ENCODE measurements at regions not wholly inside any gene's neighbourhood (a gene's known extent, or its start where the extent isn't known, plus 50 kb on each side); places are given as distances from the start of the nearest gene placed in this dataset.
"Not testable (repeated sequence)": the region's sequence is repeated elsewhere in the genome, so short reads cannot be mapped to it uniquely, and the experiment has no call there.

DNA sequence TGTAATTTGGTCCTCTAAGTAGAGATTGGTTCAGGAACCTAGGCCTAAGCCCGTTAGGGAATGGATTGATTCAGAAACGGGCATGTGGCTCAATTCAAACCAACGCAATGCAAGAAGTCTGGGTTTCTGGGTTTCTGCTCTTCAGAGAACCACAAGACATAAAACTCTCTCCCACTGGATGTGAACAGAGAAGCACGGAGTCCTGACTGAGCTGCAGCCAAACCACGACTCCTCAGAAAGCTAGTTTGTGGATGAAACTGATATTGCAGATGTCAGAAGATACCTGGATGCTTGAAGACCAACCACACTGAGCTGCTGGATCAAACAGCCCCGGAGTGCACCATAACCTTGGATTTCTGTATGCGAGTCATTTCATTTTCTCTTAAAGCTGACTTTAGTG is 50.0 kb downstream of the SOD2 start:
- DNase-seq: no peak
- CTCF ChIA-PET: interaction anchor here (1.0 to 3.4 kb wide), 2 partner anchors 12 to 469 kb away, joined by 3 to 13 read pairs; no protein-coding TSS in a partner anchor
- POLR2A ChIA-PET: no interaction called here
- Mint-ChIP-seq H3K36me3 (peaks cover 4% of the 10 kb centered on the region), H3K27ac (no peak overlapping the region), H3K4me3 (no peak overlapping the region), H3K4me1 (ENCODE audit: low read depth) (peaks cover 2% of the 10 kb centered on the region), H3K27me3 (no peaks in the 10 kb centered on the region), H3K9me3 (peaks cover 6% of the 10 kb centered on the region)
- intact Hi-C loops (cut with micrococcal nuclease): no loop called here

DNA sequence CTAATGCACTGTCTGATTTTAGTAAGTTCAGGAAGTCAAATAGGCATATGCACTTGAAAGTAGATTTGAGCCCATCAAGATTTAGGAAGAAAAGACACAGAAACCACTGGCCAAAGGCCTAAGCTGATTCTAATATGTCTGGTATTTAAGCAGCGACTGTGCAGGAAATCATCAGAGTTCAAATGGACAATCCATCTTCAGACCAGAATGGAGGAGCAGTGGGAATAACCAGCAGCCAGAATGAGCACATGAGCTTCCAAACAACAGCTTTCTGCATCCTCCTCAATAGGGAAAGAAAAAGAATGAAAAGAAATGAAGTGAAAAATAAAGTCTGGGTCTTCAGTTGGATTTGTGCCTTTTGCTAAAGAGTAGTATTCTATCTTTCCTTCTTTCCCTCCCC is 50.6 kb downstream of the SOD2 start:
- Mint-ChIP-seq H3K9me3 (peaks cover 8% of the 10 kb centered on the region), H3K4me1 (ENCODE audit: low read depth) (peaks cover 2% of the 10 kb centered on the region), H3K36me3 (peaks cover 4% of the 10 kb centered on the region), H3K27ac (no peak overlapping the region), H3K27me3 (no peaks in the 10 kb centered on the region), H3K4me3 (no peak overlapping the region)
- intact Hi-C loops (cut with micrococcal nuclease): no loop called here
- ChIA-PET CTCF (interaction anchor here (1.0 to 3.4 kb wide), 2 partner anchors 12 to 468 kb away, joined by 3 to 13 read pairs; no protein-coding TSS in a partner anchor), POLR2A (no interaction called here)
- no peak for DNase-seq

DNA sequence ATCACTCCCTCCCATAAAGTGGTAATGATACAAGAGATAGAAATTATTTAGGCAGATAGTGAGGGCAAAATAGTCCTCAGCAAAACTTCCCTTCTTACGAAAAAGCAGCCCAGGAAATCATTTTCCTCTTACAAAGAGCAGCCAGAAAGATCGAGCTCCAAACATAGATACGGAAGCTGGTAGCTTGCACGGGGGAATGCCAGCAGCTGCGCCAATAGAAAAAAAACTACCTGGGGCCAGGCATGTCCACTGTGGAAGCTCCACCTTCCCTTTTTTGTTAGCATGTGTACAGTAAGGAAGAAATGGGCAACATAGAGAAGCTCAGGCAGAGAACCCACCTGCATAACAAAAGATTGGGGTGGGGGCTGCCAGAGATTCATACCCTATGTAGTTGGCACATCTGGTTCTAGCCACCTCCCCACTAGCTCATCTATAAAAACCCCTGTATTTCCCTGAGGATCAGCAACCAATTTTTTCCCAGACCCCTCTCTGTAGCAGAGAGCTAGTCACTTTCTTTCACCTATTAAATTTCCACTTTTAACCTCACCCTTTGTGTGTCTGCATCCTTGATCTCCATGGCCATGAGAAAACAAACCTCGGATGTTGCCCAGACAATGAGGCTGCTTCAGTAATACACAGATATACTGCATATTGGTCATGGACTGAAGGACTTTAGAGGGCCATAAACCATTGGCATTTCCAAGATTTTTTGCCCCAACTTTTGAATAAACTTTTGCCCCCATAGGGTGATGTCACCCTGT is 52.1 kb downstream of the SOD2 start:
- H3K36me3 Mint-ChIP-seq: peaks cover 4% of the 10 kb centered on the region
- ChIA-PET CTCF (interaction anchor here (0.9 to 3.4 kb wide), 2 partner anchors 8 to 14 kb away, joined by 4 to 13 read pairs; no protein-coding TSS in a partner anchor), POLR2A (no interaction called here)
- no peaks in the 10 kb centered on the region for H3K27me3 Mint-ChIP-seq
- H3K9me3 Mint-ChIP-seq: peaks cover 8% of the 10 kb centered on the region
- intact Hi-C loops (cut with micrococcal nuclease): no loop called here
- H3K27ac Mint-ChIP-seq: no peak overlapping the region
- H3K4me3 Mint-ChIP-seq: no peak overlapping the region
- DNase-seq: no peak
- H3K4me1 Mint-ChIP-seq (ENCODE audit: low read depth): peaks cover 2% of the 10 kb centered on the region

DNA sequence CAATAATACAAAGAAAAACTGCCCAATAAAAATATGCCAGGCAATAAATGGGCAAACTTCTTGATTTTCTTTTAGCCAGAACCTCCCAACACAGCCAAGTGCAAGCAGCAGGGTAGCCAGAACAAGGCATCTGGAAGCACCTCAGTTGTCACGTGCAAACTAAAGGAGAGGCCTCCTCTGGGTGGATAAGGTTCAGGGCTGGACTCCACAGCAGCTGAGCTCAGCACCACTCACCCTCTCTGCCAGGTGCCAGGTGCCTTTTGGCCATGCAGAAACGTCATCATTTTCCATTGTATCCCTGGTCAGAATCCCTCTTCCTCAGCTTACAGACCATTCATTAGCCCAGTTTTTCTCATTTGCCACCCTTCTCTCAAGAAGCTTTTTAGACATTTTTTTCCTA is 52.7 kb downstream of the SOD2 start:
- H3K27me3 Mint-ChIP-seq: no peaks in the 10 kb centered on the region
- H3K36me3 Mint-ChIP-seq: peaks cover 4% of the 10 kb centered on the region
- intact Hi-C loops (cut with micrococcal nuclease): no loop called here
- H3K27ac Mint-ChIP-seq: no peak overlapping the region
- no peak for DNase-seq
- no peaks in the 10 kb centered on the region for H3K4me1 Mint-ChIP-seq (ENCODE audit: low read depth)
- H3K4me3 Mint-ChIP-seq: no peak overlapping the region
- ChIA-PET CTCF (interaction anchor here (0.9 to 3.4 kb wide), 2 partner anchors 9 to 14 kb away, joined by 4 to 13 read pairs; no protein-coding TSS in a partner anchor), POLR2A (no interaction called here)
- peaks cover 8% of the 10 kb centered on the region for H3K9me3 Mint-ChIP-seq

GRCh38 chr6:159639721-159640120 is 53.3 kb downstream of the SOD2 start:
- H3K27ac Mint-ChIP-seq: no peak overlapping the region
- no peaks in the 10 kb centered on the region for H3K27me3 Mint-ChIP-seq
- H3K36me3 Mint-ChIP-seq: peaks cover 4% of the 10 kb centered on the region
- no peak overlapping the region for H3K4me3 Mint-ChIP-seq
- ChIA-PET POLR2A (no interaction called here), CTCF (no interaction called here)
- no peak for DNase-seq
- H3K9me3 Mint-ChIP-seq: peaks cover 8% of the 10 kb centered on the region
- intact Hi-C loops (cut with micrococcal nuclease): no loop called here
- no peaks in the 10 kb centered on the region for H3K4me1 Mint-ChIP-seq (ENCODE audit: low read depth)

DNA sequence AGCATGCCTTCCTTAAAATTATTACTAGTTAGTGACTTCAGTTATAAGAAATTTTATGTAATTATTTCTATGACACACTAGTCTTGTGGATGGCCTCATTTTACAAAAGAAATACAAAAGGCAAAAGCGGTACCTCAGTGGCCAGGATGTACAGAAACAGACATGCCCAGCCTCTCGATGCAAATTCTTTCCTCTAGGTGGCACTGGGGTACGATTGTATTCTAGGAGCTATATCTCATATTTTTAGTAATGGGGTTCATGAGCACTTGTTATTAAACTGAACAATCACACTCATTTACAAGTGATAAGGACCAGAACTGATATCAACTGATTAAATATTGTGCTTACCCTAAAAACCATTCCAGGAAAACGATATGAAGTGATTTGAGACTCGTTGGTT is 59.8 kb downstream of the SOD2 start:
- Mint-ChIP-seq H3K9me3 (peaks cover 4% of the 10 kb centered on the region), H3K27ac (no peak overlapping the region), H3K27me3 (no peaks in the 10 kb centered on the region), H3K4me3 (no peak overlapping the region), H3K36me3 (peaks cover 3% of the 10 kb centered on the region), H3K4me1 (ENCODE audit: low read depth) (no peaks in the 10 kb centered on the region)
- ChIA-PET CTCF (interaction anchor here (0.7 to 1.3 kb wide), 2 partner anchors 22 to 25 kb away, joined by 4 read pairs; no protein-coding TSS in a partner anchor), POLR2A (no interaction called here)
- intact Hi-C loops (cut with micrococcal nuclease): no loop called here
- DNase-seq: no peak

DNA sequence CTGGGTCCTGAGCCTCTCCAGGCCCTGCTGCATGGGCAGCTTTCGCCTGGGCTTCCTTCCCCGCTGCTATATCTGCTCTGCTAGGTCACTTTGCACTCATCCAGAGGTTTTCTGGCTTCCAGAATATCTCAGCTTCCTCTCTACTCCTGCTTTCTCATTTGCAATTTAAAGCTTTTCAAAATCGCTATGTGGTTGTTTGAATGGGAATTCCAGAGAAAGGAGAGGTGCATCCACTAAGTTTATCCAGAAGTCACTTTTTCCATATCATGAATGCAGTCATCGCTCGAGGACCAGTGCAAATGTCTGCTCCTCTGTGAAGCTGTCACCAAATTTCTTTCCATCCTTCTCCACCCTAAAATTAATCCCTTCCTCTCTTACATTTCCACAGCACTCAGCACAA is 61.2 kb downstream of the SOD2 start:
- no peak overlapping the region for H3K4me3 Mint-ChIP-seq
- POLR2A ChIA-PET: no interaction called here

GRCh38 chr6:159627939-159628338 is 65.1 kb downstream of the SOD2 start:
- no peak for DNase-seq
- Mint-ChIP-seq H3K27me3 (no peaks in the 10 kb centered on the region), H3K4me1 (ENCODE audit: low read depth) (no peaks in the 10 kb centered on the region), H3K4me3 (no peak overlapping the region), H3K9me3 (no peaks in the 10 kb centered on the region), H3K27ac (no peak overlapping the region), H3K36me3 (peaks cover 3% of the 10 kb centered on the region)
- CTCF ChIA-PET: interaction anchor here (1.5 kb wide), 1 partner anchor 28 kb away, joined by 3 read pairs; no protein-coding TSS in a partner anchor
- intact Hi-C loops (cut with micrococcal nuclease): no loop called here
- POLR2A ChIA-PET: no interaction called here

More for the DNA sequence above, 61.2 kb downstream of the SOD2 start:
- intact Hi-C loops (cut with micrococcal nuclease): no loop called here
- no peak for DNase-seq
- no peak overlapping the region for H3K27ac Mint-ChIP-seq
- no peaks in the 10 kb centered on the region for H3K27me3 Mint-ChIP-seq
- no peaks in the 10 kb centered on the region for H3K4me1 Mint-ChIP-seq (ENCODE audit: low read depth)
- CTCF ChIA-PET: interaction anchor here (0.6 kb wide), 1 partner anchor 21 kb away, joined by 3 read pairs; no protein-coding TSS in a partner anchor
- H3K9me3 Mint-ChIP-seq: no peaks in the 10 kb centered on the region
- H3K36me3 Mint-ChIP-seq: peaks cover 3% of the 10 kb centered on the region

DNA sequence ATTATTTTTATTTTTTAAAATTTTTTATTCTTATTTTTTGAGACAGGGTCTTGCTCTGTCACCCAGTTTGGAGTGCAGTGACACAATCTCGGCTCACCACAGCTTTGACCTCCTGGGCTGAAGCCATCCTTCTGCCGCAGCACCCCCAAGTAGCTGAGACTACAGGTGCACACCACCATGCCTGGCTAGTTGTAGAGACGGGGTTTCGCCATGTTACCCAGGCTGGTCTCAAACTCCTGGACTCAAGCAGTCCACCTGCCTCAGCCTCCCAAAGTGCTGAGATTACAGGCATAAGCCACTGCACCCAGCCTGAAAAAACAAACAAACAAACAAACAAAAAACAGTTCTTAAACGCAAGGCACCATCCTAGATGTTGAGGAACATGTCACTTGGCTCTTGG is 66.5 kb downstream of the SOD2 start:
- intact Hi-C loops (cut with micrococcal nuclease); H3K9me3 Mint-ChIP-seq: not testable (repeated sequence)

GRCh38 chr6:159623156-159623555 is 69.9 kb downstream of the SOD2 start:
- DNase-seq: no peak
- no peaks in the 10 kb centered on the region for H3K4me1 Mint-ChIP-seq (ENCODE audit: low read depth)
- ChIA-PET POLR2A (interaction anchor here (1.3 kb wide), 1 partner anchor 15 kb away, joined by 3 read pairs; no protein-coding TSS in a partner anchor), CTCF (no interaction called here)
- intact Hi-C loops (cut with micrococcal nuclease): no loop called here
- H3K27ac Mint-ChIP-seq: no peak overlapping the region
- peaks cover 6% of the 10 kb centered on the region for H3K9me3 Mint-ChIP-seq
- no peaks in the 10 kb centered on the region for H3K36me3 Mint-ChIP-seq
- no peaks in the 10 kb centered on the region for H3K27me3 Mint-ChIP-seq
- no peak overlapping the region for H3K4me3 Mint-ChIP-seq

More for the DNA sequence above, 66.5 kb downstream of the SOD2 start:
- H3K4me3 Mint-ChIP-seq; H3K27me3 Mint-ChIP-seq; H3K36me3 Mint-ChIP-seq; H3K4me1 Mint-ChIP-seq (ENCODE audit: low read depth); DNase-seq; H3K27ac Mint-ChIP-seq; POLR2A ChIA-PET; CTCF ChIA-PET: not testable (repeated sequence)

- no peak overlapping the region for H3K27ac Mint-ChIP-seq
- no peak overlapping the region for H3K4me3 Mint-ChIP-seq
- intact Hi-C loops (cut with micrococcal nuclease): no loop called here
- peaks cover 16% of the 10 kb centered on the region for H3K36me3 Mint-ChIP-seq
- POLR2A ChIA-PET: interaction anchor here (0.7 kb wide), 1 partner anchor 17 kb away, joined by 4 read pairs; no protein-coding TSS in a partner anchor
- DNase-seq: no peak
- H3K4me1 Mint-ChIP-seq (ENCODE audit: low read depth): no peaks in the 10 kb centered on the region
- no peaks in the 10 kb centered on the region for H3K27me3 Mint-ChIP-seq
- H3K9me3 Mint-ChIP-seq: peaks cover 28% of the 10 kb centered on the region
- CTCF ChIA-PET: interaction anchor here (0.7 kb wide), 2 partner anchors 384 to 622 kb away, joined by 3 read pairs; no protein-coding TSS in a partner anchor
Measured at GRCh38 chr6:159620947-159621346, 72.1 kb downstream of the SOD2 start.

GRCh38 chr6:159617444-159617843 is 75.6 kb downstream of the SOD2 start:
- POLR2A ChIA-PET: no interaction called here

GRCh38 chr6:159616456-159616855 is 76.6 kb downstream of the SOD2 start:
- H3K27me3 Mint-ChIP-seq: no peaks in the 10 kb centered on the region
- peaks cover 47% of the 10 kb centered on the region for H3K9me3 Mint-ChIP-seq
- H3K4me1 Mint-ChIP-seq (ENCODE audit: low read depth): no peaks in the 10 kb centered on the region
- no peak for DNase-seq
- intact Hi-C loops (cut with micrococcal nuclease): no loop called here
- peaks cover 23% of the 10 kb centered on the region for H3K36me3 Mint-ChIP-seq
- ChIA-PET POLR2A (no interaction called here), CTCF (no interaction called here)
- H3K4me3 Mint-ChIP-seq: no peak overlapping the region
- H3K27ac Mint-ChIP-seq: no peak overlapping the region

More at GRCh38 chr6:159617444-159617843, 75.6 kb downstream of the SOD2 start:
- peaks cover 23% of the 10 kb centered on the region for H3K36me3 Mint-ChIP-seq
- H3K27me3 Mint-ChIP-seq: no peaks in the 10 kb centered on the region
- intact Hi-C loops (cut with micrococcal nuclease): no loop called here
- H3K4me3 Mint-ChIP-seq: no peak overlapping the region
- CTCF ChIA-PET: interaction anchor here (1.3 kb wide), 1 partner anchor 37 kb away, joined by 5 read pairs; no protein-coding TSS in a partner anchor
- no peak overlapping the region for H3K27ac Mint-ChIP-seq
- H3K4me1 Mint-ChIP-seq (ENCODE audit: low read depth): no peaks in the 10 kb centered on the region
- peaks cover 47% of the 10 kb centered on the region for H3K9me3 Mint-ChIP-seq
- DNase-seq: no peak
